ENCODE measurements at regions not wholly inside any gene's neighbourhood (a gene's known extent, or its start where the extent isn't known, plus 50 kb on each side); places are given as distances from the start of the nearest gene placed in this dataset.

DNA sequence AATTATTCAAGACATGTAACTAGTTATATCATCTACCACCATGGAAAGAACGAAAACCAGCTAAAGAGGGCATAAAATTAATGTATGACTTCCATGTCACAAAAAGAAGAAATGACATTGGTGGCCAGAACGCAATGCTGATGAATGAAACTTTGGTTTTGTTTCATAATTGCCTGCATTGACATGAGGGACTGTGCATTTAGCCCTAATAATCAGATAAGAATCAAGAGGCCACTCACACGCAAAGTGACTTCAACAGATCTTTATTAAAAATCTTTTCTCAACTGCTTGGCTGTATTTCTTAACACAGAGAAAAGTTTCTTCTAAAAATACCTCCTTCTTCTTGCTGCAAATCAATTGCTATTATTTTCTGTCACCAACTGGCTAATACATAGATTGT lies 184.7 kb upstream of the RUNX1 start:
- no peak for TF ChIP-seq POLR2AphosphoS5 (IDR thresholded peaks at IDR 0.05; ENCODE audit: low read depth, low read length)
- TF ChIP-seq CTCF (IDR thresholded peaks at IDR 0.05): no peak
- no peak for TF ChIP-seq REST (IDR thresholded peaks at IDR 0.05; ENCODE audit: insufficient read depth in 1 of 2, low read depth in 2 of 2, low read length in 1 of 2)
- TF ChIP-seq TCF7L2 (IDR thresholded peaks at IDR 0.05; ENCODE audit: low read depth, low read length): no peak
